ENCODE measurements at regions not wholly inside any gene's neighbourhood (a gene's known extent, or its start where the extent isn't known, plus 50 kb on each side); places are given as distances from the start of the nearest gene placed in this dataset.

GRCh38 chr1:81600363-81600762, 200.4 kb upstream of the ADGRL2 start:
- H3K27me3 ChIP-seq, result no peaks in the 10 kb centered on the region
- H3K27ac ChIP-seq, result no peak overlapping the region
- no peaks in the 10 kb centered on the region for H3K9me3 ChIP-seq
- H3K36me3 ChIP-seq, result no peaks in the 10 kb centered on the region
- TF ChIP-seq CTCF (IDR thresholded peaks at IDR 0.05) (no peak), POLR2A (IDR thresholded peaks at IDR 0.05) (no peak)
- DNase-seq (no peak), ATAC-seq (no peak)
- intact Hi-C loops (cut with DNase I), result no loop called here
- H3K4me1 ChIP-seq, result no peaks in the 10 kb centered on the region
- H3K4me3 ChIP-seq, result no peak overlapping the region
- 75% methylated on average over 1 of the region's 1 CpG for WGBS (ENCODE audit: insufficient coverage, low coverage, low lambda C conversion rate, missing lambda C conversion rate)

- TF ChIP-seq POLR2A (IDR thresholded peaks at IDR 0.05), result no peak
- no peak for TF ChIP-seq CTCF (IDR thresholded peaks at IDR 0.05)
- H3K27ac ChIP-seq, result no peak overlapping the region
- 88% methylated on average over 4 of the region's 4 CpGs for WGBS (ENCODE audit: insufficient coverage, low coverage, low lambda C conversion rate, missing lambda C conversion rate)
- H3K4me1 ChIP-seq, result no peaks in the 10 kb centered on the region
- no peaks in the 10 kb centered on the region for H3K36me3 ChIP-seq
- H3K27me3 ChIP-seq, result no peaks in the 10 kb centered on the region
- no peak for DNase-seq
- H3K4me3 ChIP-seq, result no peak overlapping the region
- no peaks in the 10 kb centered on the region for H3K9me3 ChIP-seq
- intact Hi-C loops (cut with DNase I), result no loop called here
- no peak for ATAC-seq
Measured at GRCh38 chr1:81598623-81599022, 202.1 kb upstream of the ADGRL2 start.

GRCh38 chr1:81597720-81598426, 202.9 kb upstream of the ADGRL2 start:
- no peak overlapping the region for H3K4me3 ChIP-seq
- DNase-seq, result no peak

DNA sequence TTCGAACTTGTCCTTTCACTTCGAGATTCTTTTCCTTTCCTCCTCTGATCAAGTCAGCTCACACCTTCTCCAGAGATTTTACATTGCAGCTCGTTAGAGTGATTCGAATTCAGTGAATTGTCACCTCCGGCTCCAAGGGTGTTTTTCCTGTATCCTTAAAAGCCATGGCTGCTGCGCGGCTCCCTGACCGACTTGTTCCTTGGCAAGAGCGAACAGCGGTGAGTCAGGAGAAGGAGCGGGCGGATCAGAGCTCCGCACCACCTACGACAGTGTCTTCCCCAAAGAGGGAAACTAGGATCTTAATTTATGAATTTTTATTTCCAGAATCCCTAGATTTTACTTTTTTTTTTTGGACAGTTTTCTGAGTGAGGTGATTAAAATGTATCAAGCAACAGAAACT, 204.4 kb upstream of the ADGRL2 start:
- TF ChIP-seq CTCF (IDR thresholded peaks at IDR 0.05), result no peak
- no peak for TF ChIP-seq POLR2A (IDR thresholded peaks at IDR 0.05)
- H3K27ac ChIP-seq, result no peak overlapping the region
- H3K36me3 ChIP-seq, result no peaks in the 10 kb centered on the region
- H3K27me3 ChIP-seq, result no peaks in the 10 kb centered on the region
- DNase-seq (no peak), ATAC-seq (no peak)
- no peak overlapping the region for H3K4me3 ChIP-seq
- no peaks in the 10 kb centered on the region for H3K9me3 ChIP-seq
- intact Hi-C loops (cut with DNase I), result no loop called here
- no peaks in the 10 kb centered on the region for H3K4me1 ChIP-seq
- WGBS (ENCODE audit: insufficient coverage, low coverage, low lambda C conversion rate, missing lambda C conversion rate), result 87% methylated on average over 12 of the region's 14 CpGs

More at GRCh38 chr1:81597720-81598426, 202.9 kb upstream of the ADGRL2 start:
- no peaks in the 10 kb centered on the region for H3K27me3 ChIP-seq
- H3K9me3 ChIP-seq, result no peaks in the 10 kb centered on the region
- H3K36me3 ChIP-seq, result no peaks in the 10 kb centered on the region
- H3K27ac ChIP-seq, result no peak overlapping the region
- no peaks in the 10 kb centered on the region for H3K4me1 ChIP-seq
- WGBS (ENCODE audit: insufficient coverage, low coverage, low lambda C conversion rate, missing lambda C conversion rate), result 61% methylated on average over 3 of the region's 3 CpGs
- peak in 1 of 4 donors; percentile 74 for ATAC-seq
- TF ChIP-seq POLR2A (IDR thresholded peaks at IDR 0.05) (no peak), CTCF (IDR thresholded peaks at IDR 0.05) (no peak)
- intact Hi-C loops (cut with DNase I), result no loop called here

All from right lobe of liver (tissue), 6 donors.